Chondrocyte (in vitro differentiated cells): ENCODE measurements at regions not wholly inside any gene's neighbourhood (a gene's known extent, or its start where the extent isn't known, plus 50 kb on each side); places are given as distances from the start of the nearest gene placed in this dataset.
"Not testable (repeated sequence)": the region's sequence is repeated elsewhere in the genome, so short reads cannot be mapped to it uniquely, and the experiment has no call there.

ENCODE experiments used
- DNase-seq: peaks from one replicate; pipeline ENCODE4 v3.0.0; 2021; ENCODE audit warnings: mixed read lengths, low spot score
- H3K27ac Mint-ChIP-seq: one replicate; pipeline ENCODE4 v1.8.0; 2021; ENCODE audit warnings: mild to moderate bottlenecking, moderate library complexity, mixed read lengths; ENCODE audit not compliant: unreplicated experiment
- H3K27me3 Mint-ChIP-seq: 2 replicates; pipeline ENCODE4 v1.8.0; 2021; ENCODE audit warnings: low read depth, mixed read lengths
- H3K36me3 Mint-ChIP-seq: 2 replicates; pipeline ENCODE4 v1.8.0; 2021; ENCODE audit warnings: low read depth, mixed read lengths
- H3K4me1 Mint-ChIP-seq: 2 replicates; pipeline ENCODE4 v1.8.0; 2021; ENCODE audit warnings: low read depth, mild to moderate bottlenecking, mixed read lengths
- H3K4me3 Mint-ChIP-seq: one replicate; pipeline ENCODE4 v1.8.0; 2021; ENCODE audit warnings: mild to moderate bottlenecking, moderate library complexity, mixed read lengths; ENCODE audit not compliant: unreplicated experiment
- H3K9me3 Mint-ChIP-seq: 2 replicates; pipeline ENCODE4 v1.8.0; 2021; ENCODE audit warnings: low read depth, mixed read lengths
- CTCF ChIP-seq: fragments of 200-600 bp; sonication (generic); IDR thresholded peaks from 2 replicates; pipeline ENCODE4 v1.5.0; 2021; ENCODE audit warnings: antibody characterized with exemption, mild to moderate bottlenecking, moderate library complexity

GRCh38 chr1:94755675-94756074 is 64.5 kb upstream of the SLC44A3 start:
- H3K27ac Mint-ChIP-seq: peak overlapping the region; percentile 0
- peaks cover 28% of the 10 kb centered on the region for H3K4me1 Mint-ChIP-seq
- H3K9me3 Mint-ChIP-seq: peaks cover 6% of the 10 kb centered on the region
- no peak for DNase-seq
- no peaks in the 10 kb centered on the region for H3K27me3 Mint-ChIP-seq
- H3K36me3 Mint-ChIP-seq: peaks cover 3% of the 10 kb centered on the region
- H3K4me3 Mint-ChIP-seq: no peak overlapping the region
- no peak for TF ChIP-seq CTCF

- not testable (repeated sequence) for H3K27ac Mint-ChIP-seq
These were observed 65.1 kb upstream of the SLC44A3 start for GRCh38 chr1:94755016-94755415.

GRCh38 chr1:94754570-94754969 is 65.6 kb upstream of the SLC44A3 start:
- TF ChIP-seq CTCF: no peak
- no peak for DNase-seq
- peaks cover 3% of the 10 kb centered on the region for H3K9me3 Mint-ChIP-seq
- H3K27ac Mint-ChIP-seq: no peak overlapping the region
- H3K36me3 Mint-ChIP-seq: peaks cover 3% of the 10 kb centered on the region
- H3K4me1 Mint-ChIP-seq: peaks cover 28% of the 10 kb centered on the region
- no peaks in the 10 kb centered on the region for H3K27me3 Mint-ChIP-seq
- H3K4me3 Mint-ChIP-seq: no peak overlapping the region

More at GRCh38 chr1:94755016-94755415, 65.1 kb upstream of the SLC44A3 start:
- H3K36me3 Mint-ChIP-seq, H3K4me3 Mint-ChIP-seq, H3K27me3 Mint-ChIP-seq, H3K9me3 Mint-ChIP-seq, DNase-seq: not testable (repeated sequence)
- H3K4me1 Mint-ChIP-seq: peaks cover 28% of the 10 kb centered on the region

GRCh38 chr1:94754095-94754494 is 66.1 kb upstream of the SLC44A3 start:
- Mint-ChIP-seq H3K9me3 (peaks cover 5% of the 10 kb centered on the region), H3K4me1 (peaks cover 28% of the 10 kb centered on the region), H3K27ac (no peak overlapping the region), H3K27me3 (no peaks in the 10 kb centered on the region), H3K36me3 (peaks cover 4% of the 10 kb centered on the region), H3K4me3 (no peak overlapping the region)
- TF ChIP-seq CTCF: no peak
- no peak for DNase-seq

- TF ChIP-seq CTCF: no peak
- Mint-ChIP-seq H3K9me3 (peaks cover 6% of the 10 kb centered on the region), H3K36me3 (peaks cover 8% of the 10 kb centered on the region), H3K4me1 (peaks cover 25% of the 10 kb centered on the region), H3K4me3 (no peak overlapping the region), H3K27ac (no peak overlapping the region), H3K27me3 (no peaks in the 10 kb centered on the region)
- no peak for DNase-seq
These were observed 66.8 kb upstream of the SLC44A3 start for GRCh38 chr1:94753171-94753972.

GRCh38 chr1:94751483-94751882 is 68.7 kb upstream of the SLC44A3 start:
- not testable (repeated sequence) for DNase-seq, H3K9me3 Mint-ChIP-seq

More at GRCh38 chr1:94751483-94751882, 68.7 kb upstream of the SLC44A3 start:
- H3K27ac Mint-ChIP-seq, H3K27me3 Mint-ChIP-seq, H3K36me3 Mint-ChIP-seq, H3K4me3 Mint-ChIP-seq: not testable (repeated sequence)
- H3K4me1 Mint-ChIP-seq: peaks cover 32% of the 10 kb centered on the region
